Neural cell (in vitro differentiated cells): ENCODE measurements at regions not wholly inside any gene's neighbourhood (a gene's known extent, or its start where the extent isn't known, plus 50 kb on each side); places are given as distances from the start of the nearest gene placed in this dataset.

Experiments used
- CTCF ChIP-seq: fragments of 450-650 bp; IDR thresholded peaks from 2 replicates; pipeline ENCODE4 v1.5.1; 2014; ENCODE audit warnings: antibody characterized with exemption, mild to moderate bottlenecking, moderate library complexity; ENCODE audit not compliant: poor library complexity, severe bottlenecking
- EP300 ChIP-seq: fragments of 450-650 bp; conservative IDR thresholded peaks from 2 replicates; pipeline ENCODE4 v1.6.1; 2014; ENCODE audit warnings: antibody characterized with exemption, mild to moderate bottlenecking, moderate library complexity; ENCODE audit not compliant: poor library complexity, severe bottlenecking
- EZH2 ChIP-seq: fragments of 200-600, 300-800 bp; shearing (Covaris generic), sonication (generic); IDR thresholded peaks from 2 replicates; pipeline ENCODE4 v1.6.1; 2014; ENCODE audit warnings: antibody characterized with exemption, low read length, borderline replicate concordance, mild to moderate bottlenecking; ENCODE audit not compliant: insufficient read depth, poor library complexity, severe bottlenecking
- MXI1 ChIP-seq: fragments of 450-650 bp; conservative IDR thresholded peaks from 2 replicates; pipeline ENCODE4 v1.6.1; 2014; ENCODE audit warnings: antibody characterized with exemption, mild to moderate bottlenecking; ENCODE audit not compliant: poor library complexity, severe bottlenecking
- POLR2AphosphoS5 ChIP-seq: IDR thresholded peaks from 2 replicates; pipeline ENCODE4 v1.6.1; 2012
- RAD21 ChIP-seq: fragments of 450-650 bp; conservative IDR thresholded peaks from 2 replicates; pipeline ENCODE4 v1.6.1; 2014; ENCODE audit warnings: antibody characterized with exemption, mild to moderate bottlenecking, moderate library complexity
- REST ChIP-seq: IDR thresholded peaks from 2 replicates; pipeline ENCODE4 v1.6.1; 2012; ENCODE audit warnings: borderline replicate concordance
- TAF1 ChIP-seq: IDR thresholded peaks from 2 replicates; pipeline ENCODE4 v1.6.1; 2012; ENCODE audit warnings: low read depth

- TF ChIP-seq RAD21 (no peak), CTCF (no peak), POLR2AphosphoS5 (no peak), EZH2 (no peak), REST (no peak), EP300 (no peak), TAF1 (no peak), MXI1 (no peak)
Observed at GRCh38 chr4:14151101-14151500, 523.6 kb upstream of the BOD1L1 start.
